ENCODE measurements at regions not wholly inside any gene's neighbourhood (a gene's known extent, or its start where the extent isn't known, plus 50 kb on each side); places are given as distances from the start of the nearest gene placed in this dataset.

DNA sequence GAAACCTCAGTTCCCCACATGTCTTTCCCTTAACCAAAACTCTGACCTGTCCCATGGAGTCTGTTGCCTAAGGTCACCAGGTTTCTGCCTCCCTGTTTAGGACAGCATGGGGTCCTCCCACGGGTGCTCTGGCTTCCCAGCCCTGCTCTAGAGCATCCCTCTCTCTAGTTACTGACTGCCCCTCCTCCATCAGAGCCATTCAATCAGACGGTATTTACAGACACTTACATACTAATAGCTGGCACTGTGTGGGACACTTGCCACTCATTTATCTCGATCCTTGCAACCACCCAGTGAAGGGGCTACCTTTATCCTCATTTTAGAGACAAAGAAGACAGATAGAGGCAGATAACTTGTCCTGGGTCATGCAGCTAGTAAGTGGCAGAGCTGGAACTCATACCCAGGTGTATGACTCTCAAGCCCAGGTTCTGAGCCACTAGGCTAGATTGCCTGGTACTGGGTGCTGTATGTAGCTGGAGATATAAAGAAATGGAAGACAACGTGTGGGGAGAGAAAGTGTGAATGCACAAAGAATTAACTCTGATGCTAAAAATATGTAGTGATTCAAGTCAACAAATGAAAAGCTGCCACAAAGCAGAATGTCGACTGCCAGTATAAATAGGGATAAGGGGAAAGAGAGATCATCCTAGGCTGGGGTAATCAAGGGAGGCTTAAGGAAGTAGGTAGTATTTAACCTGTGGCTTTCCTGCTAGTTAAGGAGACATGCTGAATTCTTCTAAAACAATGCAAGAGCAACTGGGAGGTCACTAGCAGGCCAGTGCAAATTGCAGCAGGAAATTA is 52.5 kb upstream of the PDE8B start:
- Histone ChIP-seq H2AFZ (replicated peaks) (no peak overlapping the region), H4K20me1 (ENCODE audit: low read depth) (no peaks in the 10 kb centered on the region), H3K9ac (no peak overlapping the region), H3K9me3 (ENCODE audit: low read depth) (peaks cover 7% of the 10 kb centered on the region), H3K27me3 (no peaks in the 10 kb centered on the region), H3K27ac (no peak overlapping the region), H3K79me2 (ENCODE audit: low read depth) (no peaks in the 10 kb centered on the region), H3K36me3 (no peaks in the 10 kb centered on the region), H3K4me1 (peaks cover 6% of the 10 kb centered on the region), H3K4me2 (no peak overlapping the region), H3F3A (ENCODE audit: low read depth) (no peaks in the 10 kb centered on the region), H3K4me3 (no peak overlapping the region)
- no peak for DNase-seq (ENCODE audit: low spot score)
- H3K4me3 Mint-ChIP-seq: no peak overlapping the region
- TF ChIP-seq, protein P1, sequence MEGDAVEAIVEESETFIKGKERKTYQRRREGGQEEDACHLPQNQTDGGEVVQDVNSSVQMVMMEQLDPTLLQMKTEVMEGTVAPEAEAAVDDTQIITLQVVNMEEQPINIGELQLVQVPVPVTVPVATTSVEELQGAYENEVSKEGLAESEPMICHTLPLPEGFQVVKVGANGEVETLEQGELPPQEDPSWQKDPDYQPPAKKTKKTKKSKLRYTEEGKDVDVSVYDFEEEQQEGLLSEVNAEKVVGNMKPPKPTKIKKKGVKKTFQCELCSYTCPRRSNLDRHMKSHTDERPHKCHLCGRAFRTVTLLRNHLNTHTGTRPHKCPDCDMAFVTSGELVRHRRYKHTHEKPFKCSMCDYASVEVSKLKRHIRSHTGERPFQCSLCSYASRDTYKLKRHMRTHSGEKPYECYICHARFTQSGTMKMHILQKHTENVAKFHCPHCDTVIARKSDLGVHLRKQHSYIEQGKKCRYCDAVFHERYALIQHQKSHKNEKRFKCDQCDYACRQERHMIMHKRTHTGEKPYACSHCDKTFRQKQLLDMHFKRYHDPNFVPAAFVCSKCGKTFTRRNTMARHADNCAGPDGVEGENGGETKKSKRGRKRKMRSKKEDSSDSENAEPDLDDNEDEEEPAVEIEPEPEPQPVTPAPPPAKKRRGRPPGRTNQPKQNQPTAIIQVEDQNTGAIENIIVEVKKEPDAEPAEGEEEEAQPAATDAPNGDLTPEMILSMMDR (IDR thresholded peaks at IDR 0.05): no peak
- TF ChIP-seq EZH2 (IDR thresholded peaks at IDR 0.05) (no peak), EZH2phosphoT487 (IDR thresholded peaks at IDR 0.05) (no peak)
- no peak overlapping the region for H3K27ac Mint-ChIP-seq
- H3K27me3 Mint-ChIP-seq (ENCODE audit: insufficient read depth, low read depth): no peaks in the 10 kb centered on the region
- H3K9me3 Mint-ChIP-seq: no peaks in the 10 kb centered on the region
- H3K36me3 Mint-ChIP-seq: no peaks in the 10 kb centered on the region
- H3K4me1 Mint-ChIP-seq: no peaks in the 10 kb centered on the region

DNA sequence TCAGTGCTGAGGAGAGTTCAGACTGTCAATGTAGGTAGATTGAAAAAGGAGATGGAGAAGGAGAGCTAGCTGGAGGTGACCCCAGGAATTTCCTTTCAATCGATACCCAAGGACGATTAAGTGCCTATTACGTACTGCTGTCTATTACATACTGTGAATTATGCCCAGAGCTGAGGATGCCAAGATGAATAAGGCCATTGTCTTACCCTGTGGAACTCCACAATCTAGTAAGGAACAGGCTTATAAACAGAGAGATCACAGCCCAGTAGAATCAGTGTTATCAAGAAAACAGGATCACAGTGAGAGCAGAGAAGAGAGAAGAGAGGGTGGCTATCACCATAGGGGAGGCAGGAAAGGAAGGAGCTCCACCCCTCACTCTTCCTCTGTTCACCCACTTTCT is 54.1 kb upstream of the PDE8B start:
- no peak for DNase-seq (ENCODE audit: low spot score)
- Histone ChIP-seq H3K4me1 (peaks cover 17% of the 10 kb centered on the region), H3K27me3 (no peaks in the 10 kb centered on the region), H4K20me1 (ENCODE audit: low read depth) (no peaks in the 10 kb centered on the region), H3K79me2 (ENCODE audit: low read depth) (no peaks in the 10 kb centered on the region), H3K27ac (no peak overlapping the region), H2AFZ (replicated peaks) (no peak overlapping the region), H3F3A (ENCODE audit: low read depth) (no peaks in the 10 kb centered on the region), H3K4me3 (no peak overlapping the region), H3K9me3 (ENCODE audit: low read depth) (peaks cover 3% of the 10 kb centered on the region), H3K4me2 (no peak overlapping the region), H3K9ac (no peak overlapping the region), H3K36me3 (no peaks in the 10 kb centered on the region)
- no peaks in the 10 kb centered on the region for H3K27me3 Mint-ChIP-seq (ENCODE audit: insufficient read depth, low read depth)
- H3K4me3 Mint-ChIP-seq: no peak overlapping the region
- TF ChIP-seq EZH2phosphoT487 (IDR thresholded peaks at IDR 0.05) (no peak), EZH2 (IDR thresholded peaks at IDR 0.05) (no peak)
- TF ChIP-seq, protein P1 (IDR thresholded peaks at IDR 0.05): no peak
- H3K9me3 Mint-ChIP-seq: no peaks in the 10 kb centered on the region
- no peak overlapping the region for H3K27ac Mint-ChIP-seq
- no peaks in the 10 kb centered on the region for H3K36me3 Mint-ChIP-seq
- peaks cover 4% of the 10 kb centered on the region for H3K4me1 Mint-ChIP-seq

DNA sequence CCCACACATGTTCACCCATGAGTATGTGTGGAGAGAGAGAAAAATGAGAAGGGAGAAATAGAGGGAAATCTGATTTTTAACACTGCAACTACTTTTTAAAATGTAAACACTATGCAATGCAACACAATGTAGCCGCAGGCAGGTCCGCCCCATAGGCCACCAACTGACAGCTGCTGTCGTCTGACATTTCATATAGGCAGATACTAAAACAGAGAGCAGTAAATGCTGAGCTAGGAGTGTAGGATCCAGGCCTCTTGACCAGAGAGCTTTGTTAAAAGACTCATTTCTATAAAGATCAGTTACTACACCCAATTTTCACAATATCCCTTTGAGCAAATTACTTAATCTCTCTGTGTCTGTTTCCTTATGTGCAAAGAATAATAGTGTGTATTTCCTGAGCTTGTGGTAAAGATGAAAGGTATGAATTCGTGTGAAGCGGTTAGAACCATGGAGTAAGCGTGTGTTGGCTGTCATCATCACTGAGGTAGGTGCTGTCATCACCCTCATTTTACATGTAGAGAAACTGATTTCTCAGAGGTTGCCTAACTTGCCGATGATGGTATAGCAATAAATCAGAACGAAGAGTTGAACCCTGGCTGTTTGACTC is 55.2 kb upstream of the PDE8B start:
- no peaks in the 10 kb centered on the region for H3K9me3 ChIP-seq (ENCODE audit: low read depth)
- H3K4me2 ChIP-seq: no peak overlapping the region
- H3K4me1 ChIP-seq: peaks cover 17% of the 10 kb centered on the region
- H4K20me1 ChIP-seq (ENCODE audit: low read depth): no peaks in the 10 kb centered on the region
- H2AFZ ChIP-seq (replicated peaks): no peak overlapping the region
- DNase-seq (ENCODE audit: low spot score): no peak
- no peak overlapping the region for H3K27ac ChIP-seq
- Mint-ChIP-seq H3K4me1 (peaks cover 4% of the 10 kb centered on the region), H3K27ac (no peak overlapping the region), H3K27me3 (ENCODE audit: insufficient read depth, low read depth) (no peaks in the 10 kb centered on the region), H3K4me3 (no peak overlapping the region), H3K9me3 (no peaks in the 10 kb centered on the region), H3K36me3 (peaks cover 2% of the 10 kb centered on the region)
- no peaks in the 10 kb centered on the region for H3K36me3 ChIP-seq
- no peaks in the 10 kb centered on the region for H3F3A ChIP-seq (ENCODE audit: low read depth)
- TF ChIP-seq EZH2phosphoT487 (IDR thresholded peaks at IDR 0.05) (no peak), EZH2 (IDR thresholded peaks at IDR 0.05) (no peak)
- TF ChIP-seq, protein P1 (IDR thresholded peaks at IDR 0.05): no peak
- H3K4me3 ChIP-seq: no peak overlapping the region
- no peaks in the 10 kb centered on the region for H3K79me2 ChIP-seq (ENCODE audit: low read depth)
- no peaks in the 10 kb centered on the region for H3K27me3 ChIP-seq
- no peak overlapping the region for H3K9ac ChIP-seq
